Gastrocnemius medialis (tissue), 4 donors: ENCODE measurements at regions not wholly inside any gene's neighbourhood (a gene's known extent, or its start where the extent isn't known, plus 50 kb on each side); places are given as distances from the start of the nearest gene placed in this dataset.

Source experiments
- POLR2A ChIP-seq, 2 donors: fragments of 450-650 bp; IDR thresholded peaks; one replicate each; pipeline ENCODE4 v1.6.1; 2017; ENCODE audit warnings: antibody characterized with exemption in 2 of 2, mild to moderate bottlenecking in 2 of 2, moderate library complexity in 2 of 2
- TF ChIP-seq, protein P1 (sequence below), 5 experiments: fragments of 450-650 bp in 3 of 5; fragments of 200-600 bp in 2 of 5; sonication (generic) in 2 of 5; IDR thresholded peaks in 4 of 5; conservative IDR thresholded peaks in 1 of 5; 1 replicate in 4 of 5; 2 replicates in 1 of 5; pipeline ENCODE4 v1.5.1; 2016 to 2019; ENCODE audit warnings: antibody characterized with exemption in 5 of 5, mild to moderate bottlenecking in 3 of 5, moderate library complexity in 3 of 5

DNA sequence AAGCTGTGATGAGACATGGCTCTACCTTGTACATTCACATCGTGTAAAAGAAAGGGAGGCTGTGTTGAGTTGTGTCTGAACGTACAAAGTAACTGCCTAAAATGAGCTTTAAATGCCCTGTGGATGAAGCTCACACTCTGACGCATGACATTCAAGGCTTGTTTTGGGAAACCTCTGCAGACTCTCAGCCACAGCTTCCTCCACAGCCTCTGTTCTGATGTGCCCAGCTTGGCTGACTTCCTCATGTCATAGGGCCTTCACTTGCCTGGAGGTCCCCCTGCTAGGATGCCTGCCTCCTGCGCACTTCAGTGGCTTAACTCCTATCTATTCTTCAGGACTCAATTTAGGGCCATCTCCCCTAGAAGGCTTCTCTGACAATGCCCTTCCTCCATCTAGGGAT is 230.0 kb upstream of the HABP2 start:
- no peak for TF ChIP-seq POLR2A (IDR thresholded peaks at IDR 0.05)
- TF ChIP-seq, protein P1, sequence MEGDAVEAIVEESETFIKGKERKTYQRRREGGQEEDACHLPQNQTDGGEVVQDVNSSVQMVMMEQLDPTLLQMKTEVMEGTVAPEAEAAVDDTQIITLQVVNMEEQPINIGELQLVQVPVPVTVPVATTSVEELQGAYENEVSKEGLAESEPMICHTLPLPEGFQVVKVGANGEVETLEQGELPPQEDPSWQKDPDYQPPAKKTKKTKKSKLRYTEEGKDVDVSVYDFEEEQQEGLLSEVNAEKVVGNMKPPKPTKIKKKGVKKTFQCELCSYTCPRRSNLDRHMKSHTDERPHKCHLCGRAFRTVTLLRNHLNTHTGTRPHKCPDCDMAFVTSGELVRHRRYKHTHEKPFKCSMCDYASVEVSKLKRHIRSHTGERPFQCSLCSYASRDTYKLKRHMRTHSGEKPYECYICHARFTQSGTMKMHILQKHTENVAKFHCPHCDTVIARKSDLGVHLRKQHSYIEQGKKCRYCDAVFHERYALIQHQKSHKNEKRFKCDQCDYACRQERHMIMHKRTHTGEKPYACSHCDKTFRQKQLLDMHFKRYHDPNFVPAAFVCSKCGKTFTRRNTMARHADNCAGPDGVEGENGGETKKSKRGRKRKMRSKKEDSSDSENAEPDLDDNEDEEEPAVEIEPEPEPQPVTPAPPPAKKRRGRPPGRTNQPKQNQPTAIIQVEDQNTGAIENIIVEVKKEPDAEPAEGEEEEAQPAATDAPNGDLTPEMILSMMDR (IDR thresholded peaks at IDR 0.05 in 4 of 5, conservative IDR thresholded peaks at IDR 0.05 in 1 of 5), result no peak
